ENCODE measurements at regions not wholly inside any gene's neighbourhood (a gene's known extent, or its start where the extent isn't known, plus 50 kb on each side); places are given as distances from the start of the nearest gene placed in this dataset.

GRCh38 chr10:64288404-64288803, 767.2 kb downstream of the REEP3 start:
- H3K9me3 Mint-ChIP-seq: no peaks in the 10 kb centered on the region
- H3K27ac Mint-ChIP-seq: no peak overlapping the region
- H3K27me3 Mint-ChIP-seq (ENCODE audit: low read depth): peaks cover 20% of the 10 kb centered on the region
- no peak overlapping the region for H3K4me3 Mint-ChIP-seq
- DNase-seq (ENCODE audit: low spot score in 2 of 2, unreplicated experiment in 2 of 2): no peak
- TF ChIP-seq, protein P1, sequence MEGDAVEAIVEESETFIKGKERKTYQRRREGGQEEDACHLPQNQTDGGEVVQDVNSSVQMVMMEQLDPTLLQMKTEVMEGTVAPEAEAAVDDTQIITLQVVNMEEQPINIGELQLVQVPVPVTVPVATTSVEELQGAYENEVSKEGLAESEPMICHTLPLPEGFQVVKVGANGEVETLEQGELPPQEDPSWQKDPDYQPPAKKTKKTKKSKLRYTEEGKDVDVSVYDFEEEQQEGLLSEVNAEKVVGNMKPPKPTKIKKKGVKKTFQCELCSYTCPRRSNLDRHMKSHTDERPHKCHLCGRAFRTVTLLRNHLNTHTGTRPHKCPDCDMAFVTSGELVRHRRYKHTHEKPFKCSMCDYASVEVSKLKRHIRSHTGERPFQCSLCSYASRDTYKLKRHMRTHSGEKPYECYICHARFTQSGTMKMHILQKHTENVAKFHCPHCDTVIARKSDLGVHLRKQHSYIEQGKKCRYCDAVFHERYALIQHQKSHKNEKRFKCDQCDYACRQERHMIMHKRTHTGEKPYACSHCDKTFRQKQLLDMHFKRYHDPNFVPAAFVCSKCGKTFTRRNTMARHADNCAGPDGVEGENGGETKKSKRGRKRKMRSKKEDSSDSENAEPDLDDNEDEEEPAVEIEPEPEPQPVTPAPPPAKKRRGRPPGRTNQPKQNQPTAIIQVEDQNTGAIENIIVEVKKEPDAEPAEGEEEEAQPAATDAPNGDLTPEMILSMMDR (IDR thresholded peaks at IDR 0.05; ENCODE audit: unreplicated experiment): no peak
- H3K4me1 Mint-ChIP-seq: no peaks in the 10 kb centered on the region
- no peaks in the 10 kb centered on the region for H3K36me3 Mint-ChIP-seq

DNA sequence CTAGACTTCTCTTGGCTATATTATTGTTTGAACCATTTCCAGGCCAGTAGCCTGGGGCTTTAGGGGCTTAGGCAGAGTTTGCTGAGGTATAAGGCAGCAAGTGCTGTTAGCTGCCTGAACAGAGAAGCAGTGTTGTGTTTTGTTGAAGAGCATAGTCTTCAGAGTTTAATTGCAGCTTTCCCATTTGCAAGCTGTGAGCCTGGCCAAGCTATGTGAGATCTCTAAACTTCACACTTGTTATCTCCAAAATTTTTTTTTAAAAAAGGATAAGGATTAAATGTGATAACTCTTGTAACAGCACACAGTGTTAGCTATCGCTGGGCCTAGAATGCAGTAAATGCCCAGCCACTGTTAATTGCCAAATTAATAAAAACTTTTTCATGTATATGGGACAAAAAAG, 782.4 kb downstream of the REEP3 start:
- peaks cover 3% of the 10 kb centered on the region for H3K9me3 Mint-ChIP-seq
- no peak for DNase-seq (ENCODE audit: low spot score in 2 of 2, unreplicated experiment in 2 of 2)
- no peak overlapping the region for H3K27ac Mint-ChIP-seq
- H3K4me3 Mint-ChIP-seq: no peak overlapping the region
- TF ChIP-seq, protein P1 (IDR thresholded peaks at IDR 0.05; ENCODE audit: unreplicated experiment): no peak
- no peaks in the 10 kb centered on the region for H3K36me3 Mint-ChIP-seq
- peaks cover 18% of the 10 kb centered on the region for H3K4me1 Mint-ChIP-seq
- peaks cover 17% of the 10 kb centered on the region for H3K27me3 Mint-ChIP-seq (ENCODE audit: low read depth)

GRCh38 chr10:64306729-64307327, 785.6 kb downstream of the REEP3 start:
- Mint-ChIP-seq H3K9me3 (no peaks in the 10 kb centered on the region), H3K36me3 (no peaks in the 10 kb centered on the region), H3K27me3 (ENCODE audit: low read depth) (peaks cover 26% of the 10 kb centered on the region), H3K4me1 (peaks cover 23% of the 10 kb centered on the region), H3K4me3 (no peak overlapping the region), H3K27ac (no peak overlapping the region)
- no peak for DNase-seq (ENCODE audit: low spot score in 2 of 2, unreplicated experiment in 2 of 2)
- TF ChIP-seq, protein P1 (IDR thresholded peaks at IDR 0.05; ENCODE audit: unreplicated experiment): no peak

DNA sequence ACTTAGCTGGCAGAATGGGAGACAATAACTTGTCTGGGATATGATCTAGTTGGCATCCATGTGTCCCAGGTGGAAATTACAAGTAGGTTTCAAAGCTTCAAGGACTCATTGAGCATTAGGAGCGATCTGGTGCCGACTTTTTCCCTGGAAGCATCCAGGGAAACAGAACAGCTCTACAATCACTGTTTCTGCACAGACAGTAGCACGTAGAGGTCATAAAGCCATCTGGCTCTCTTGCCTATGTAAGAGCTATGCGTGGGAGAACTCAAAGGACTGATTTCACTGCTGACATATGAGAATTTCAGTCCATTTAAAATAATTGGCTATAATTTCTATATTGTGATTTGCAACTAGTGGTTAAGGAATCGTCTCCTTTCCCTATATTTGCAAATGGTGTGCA, 791.7 kb downstream of the REEP3 start:
- DNase-seq (ENCODE audit: low spot score in 2 of 2, unreplicated experiment in 2 of 2): no peak
- peaks cover 17% of the 10 kb centered on the region for H3K4me1 Mint-ChIP-seq
- H3K36me3 Mint-ChIP-seq: no peaks in the 10 kb centered on the region
- no peak overlapping the region for H3K4me3 Mint-ChIP-seq
- H3K9me3 Mint-ChIP-seq: no peaks in the 10 kb centered on the region
- TF ChIP-seq, protein P1 (IDR thresholded peaks at IDR 0.05; ENCODE audit: unreplicated experiment): no peak
- H3K27me3 Mint-ChIP-seq (ENCODE audit: low read depth): peaks cover 36% of the 10 kb centered on the region
- no peak overlapping the region for H3K27ac Mint-ChIP-seq

GRCh38 chr10:64313967-64314366, 792.8 kb downstream of the REEP3 start:
- Mint-ChIP-seq H3K27ac (no peak overlapping the region), H3K36me3 (no peaks in the 10 kb centered on the region), H3K9me3 (no peaks in the 10 kb centered on the region), H3K4me1 (peaks cover 17% of the 10 kb centered on the region), H3K27me3 (ENCODE audit: low read depth) (peaks cover 38% of the 10 kb centered on the region), H3K4me3 (no peak overlapping the region)
- DNase-seq (ENCODE audit: low spot score in 2 of 2, unreplicated experiment in 2 of 2): no peak
- TF ChIP-seq, protein P1 (IDR thresholded peaks at IDR 0.05; ENCODE audit: unreplicated experiment): no peak

- Mint-ChIP-seq H3K4me3 (no peak overlapping the region), H3K9me3 (no peaks in the 10 kb centered on the region), H3K36me3 (no peaks in the 10 kb centered on the region), H3K27me3 (ENCODE audit: low read depth) (peaks cover 47% of the 10 kb centered on the region), H3K4me1 (peaks cover 12% of the 10 kb centered on the region), H3K27ac (no peak overlapping the region)
- TF ChIP-seq, protein P1 (IDR thresholded peaks at IDR 0.05; ENCODE audit: unreplicated experiment): no peak
- DNase-seq (ENCODE audit: low spot score in 2 of 2, unreplicated experiment in 2 of 2): no peak
These were observed 795.2 kb downstream of the REEP3 start for GRCh38 chr10:64316416-64316815.

Measured in mesothelial cell of epicardium (in vitro differentiated cells).